CD4-positive, alpha-beta T cell treated with Interleukin-4 for 4 hours (primary cell): ENCODE measurements at regions not wholly inside any gene's neighbourhood (a gene's known extent, or its start where the extent isn't known, plus 50 kb on each side); places are given as distances from the start of the nearest gene placed in this dataset.
A peak's percentile ranks its signal among the peaks of the same experiment; 100 is the strongest.

ENCODE experiments used
- DNase-seq: peaks from one replicate; pipeline ENCODE4 v3.0.0-alpha.2; 2020

DNA sequence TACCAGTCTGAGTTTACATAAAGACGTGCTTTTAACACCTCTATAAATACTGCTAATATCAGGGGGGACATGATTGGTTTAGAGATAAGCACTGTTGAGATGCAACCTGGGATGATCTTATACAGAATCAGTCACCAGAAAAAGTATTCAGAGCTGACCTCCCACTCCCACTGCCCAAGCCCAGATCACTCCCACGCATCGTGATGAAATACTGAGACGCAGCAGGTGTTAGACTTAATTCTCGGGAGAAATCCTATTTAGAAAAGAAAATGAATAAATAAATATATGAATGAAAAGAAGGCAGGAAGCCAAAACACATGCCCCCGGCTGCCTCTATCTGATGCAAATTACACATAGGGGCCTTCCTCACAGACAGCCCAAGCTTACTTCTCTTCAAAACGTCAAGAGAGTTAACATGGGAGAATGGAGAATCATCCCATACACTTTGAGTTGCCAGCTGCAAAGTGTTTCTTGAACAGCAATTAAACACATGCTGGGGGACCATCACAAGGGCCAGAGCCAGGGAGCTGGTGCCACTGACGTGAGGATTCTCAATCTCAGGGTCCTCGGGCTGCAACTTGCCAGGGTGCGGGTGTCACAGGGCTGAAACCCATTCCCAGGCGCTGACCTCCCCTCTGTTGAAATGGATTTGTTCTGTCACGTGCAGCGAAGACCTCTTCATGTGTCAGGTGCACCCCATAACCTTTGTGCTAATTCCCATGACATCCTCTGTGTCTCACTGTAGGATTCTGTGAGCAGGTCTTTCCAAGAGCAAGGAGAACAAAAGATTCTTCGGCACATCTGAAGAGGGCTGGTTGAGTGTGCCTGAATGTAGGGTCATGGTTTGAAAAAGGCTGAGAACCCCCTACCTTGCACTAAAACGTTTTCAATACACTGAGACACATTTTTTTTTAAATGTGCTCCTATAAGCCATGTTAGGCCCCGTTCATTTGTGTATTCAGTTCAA, 764.2 kb upstream of the ARRDC4 start:
- no peak for DNase-seq

DNA sequence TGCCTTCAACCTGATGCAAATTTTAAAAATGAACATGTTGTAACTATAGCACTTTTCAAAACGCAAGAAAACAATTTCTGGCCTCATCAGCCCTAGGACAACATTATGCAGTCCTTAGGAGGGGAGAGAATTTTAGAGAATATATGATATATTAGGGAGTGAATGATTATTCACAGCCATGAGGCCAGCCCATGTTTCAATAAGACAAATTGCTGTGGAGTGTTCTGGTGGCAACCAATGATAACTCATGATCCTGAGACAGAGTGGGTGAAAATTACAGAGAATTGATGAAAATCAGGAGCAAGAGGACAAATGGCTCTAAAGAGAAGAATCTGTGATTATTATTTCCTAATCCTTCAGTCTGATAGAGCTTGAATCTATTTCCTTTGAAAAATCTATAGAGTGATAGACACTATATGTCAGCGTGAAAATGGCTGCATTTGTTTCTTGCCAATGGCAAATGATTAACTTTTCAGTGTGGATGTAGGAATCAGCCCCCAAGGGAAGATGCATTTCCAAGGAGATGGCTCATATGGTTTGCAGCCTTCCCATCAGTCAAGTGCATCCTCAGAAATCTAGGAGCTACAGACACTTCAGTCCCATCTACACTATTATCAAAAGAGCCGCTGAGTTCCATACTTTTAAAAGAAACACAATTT, 761.0 kb upstream of the ARRDC4 start:
- no peak for DNase-seq

DNA sequence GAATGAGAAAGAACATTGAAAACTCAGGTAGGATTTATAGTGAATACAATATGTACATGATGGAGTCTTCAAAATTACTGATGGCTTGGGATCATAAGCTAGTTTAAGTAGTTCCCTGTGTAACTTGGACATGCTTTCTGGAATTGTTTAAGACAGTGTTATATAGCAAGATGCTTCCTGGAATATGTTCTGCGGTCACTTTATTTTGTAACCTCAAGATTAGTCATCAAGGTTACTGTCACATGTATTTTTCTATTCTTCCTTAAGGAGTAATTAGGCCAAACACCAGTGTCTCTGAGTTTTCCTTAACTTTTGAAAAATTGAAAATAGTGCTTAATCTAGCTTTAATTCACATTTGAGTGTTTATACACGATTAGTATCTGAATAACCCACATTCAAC, 760.3 kb upstream of the ARRDC4 start:
- no peak for DNase-seq

DNA sequence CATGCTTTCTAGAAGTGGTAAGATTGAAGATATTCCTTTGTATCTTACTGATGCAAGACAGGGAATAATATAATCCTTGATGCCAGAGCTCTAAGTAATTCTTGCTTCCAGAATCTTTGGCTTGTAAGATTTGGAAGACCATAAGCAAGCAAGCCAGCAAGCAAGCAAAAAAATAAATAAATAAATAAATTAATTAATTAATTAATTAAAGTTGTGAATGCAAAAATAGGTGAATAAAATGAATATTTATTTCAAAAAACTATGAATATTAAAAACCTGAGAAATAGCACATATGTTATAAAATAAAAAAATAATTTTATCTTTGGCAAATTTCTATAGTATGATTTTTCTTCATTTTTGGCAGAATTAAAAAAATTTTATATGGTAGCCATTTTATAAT, 750.2 kb upstream of the ARRDC4 start:
- DNase-seq: no peak

DNA sequence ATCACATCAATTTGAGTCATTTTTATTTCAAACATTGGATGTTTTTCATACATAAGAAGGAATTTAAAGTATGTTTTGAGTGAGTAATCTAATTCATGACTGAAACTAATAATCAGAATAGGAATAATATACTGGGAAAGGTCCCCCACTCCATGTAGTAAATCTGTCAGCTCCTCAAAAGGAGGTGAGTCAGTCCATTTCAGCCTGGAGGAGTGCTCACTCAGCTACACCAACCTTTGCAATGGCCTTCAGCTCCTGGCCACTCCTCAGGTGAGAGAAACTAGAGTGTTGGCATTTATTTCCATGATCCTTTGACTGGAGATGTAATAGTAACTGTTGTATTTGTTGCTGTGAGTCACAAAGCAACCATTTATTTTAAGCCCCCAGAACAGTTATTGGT, 744.9 kb upstream of the ARRDC4 start:
- DNase-seq: no peak

DNA sequence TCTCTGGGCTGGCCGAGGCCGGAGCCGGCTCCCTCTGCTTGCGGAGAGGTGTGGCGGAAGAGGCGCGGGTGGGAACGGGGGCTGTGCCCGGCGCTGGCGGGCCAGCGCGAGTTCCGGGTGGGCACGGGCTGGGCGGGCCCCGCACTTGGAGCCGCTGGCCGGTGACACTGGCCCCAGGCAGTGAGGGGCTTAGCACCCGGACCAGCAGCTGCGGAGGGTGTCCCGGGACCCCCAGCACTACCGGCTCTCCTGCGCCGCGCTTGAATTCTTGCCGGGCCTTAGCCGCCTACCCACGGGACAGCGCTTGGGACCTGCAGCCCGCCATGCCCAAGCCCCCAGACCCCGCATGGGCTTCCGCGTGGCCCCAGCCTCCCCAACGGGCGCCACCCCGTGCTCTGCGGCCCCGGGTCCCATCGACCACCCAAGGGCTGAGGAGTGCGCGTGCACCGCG, 736.3 kb upstream of the ARRDC4 start:
- DNase-seq: no peak

DNA sequence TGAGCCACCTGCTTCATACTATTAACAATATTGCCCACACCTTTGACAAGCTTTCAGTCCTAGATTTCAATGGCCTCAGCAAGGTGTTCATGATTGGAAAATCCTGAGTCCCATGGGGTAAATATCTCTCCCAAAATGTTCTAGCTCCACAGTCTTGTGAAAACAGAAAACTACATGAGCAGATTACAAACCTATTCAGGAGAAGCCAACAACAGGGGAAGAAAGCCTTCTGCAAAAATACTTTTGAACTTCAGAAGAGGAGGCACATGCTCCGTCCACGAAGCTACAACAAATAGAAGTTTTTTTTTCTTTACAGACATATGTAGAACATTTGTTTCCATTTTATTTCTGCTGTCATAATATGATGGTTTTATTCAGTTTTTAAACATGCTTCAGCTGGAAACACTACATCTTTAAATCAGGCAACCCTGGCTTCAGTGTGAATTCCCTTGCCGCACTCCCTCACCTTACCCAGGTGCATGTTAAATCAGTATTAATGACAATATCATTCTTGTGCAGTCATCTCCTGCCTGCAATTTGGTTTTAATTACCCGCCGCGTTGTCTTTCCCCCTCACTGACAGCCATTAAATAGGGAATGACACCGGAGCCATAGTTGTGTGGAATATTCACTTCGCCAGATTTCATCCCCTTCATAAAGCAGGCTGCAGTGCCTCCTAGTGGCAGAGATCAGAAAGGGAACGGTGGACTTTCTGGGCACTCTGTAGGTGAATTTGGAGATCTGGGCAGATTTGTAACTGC, 725.5 kb upstream of the ARRDC4 start:
- DNase-seq: peak; percentile 2

DNA sequence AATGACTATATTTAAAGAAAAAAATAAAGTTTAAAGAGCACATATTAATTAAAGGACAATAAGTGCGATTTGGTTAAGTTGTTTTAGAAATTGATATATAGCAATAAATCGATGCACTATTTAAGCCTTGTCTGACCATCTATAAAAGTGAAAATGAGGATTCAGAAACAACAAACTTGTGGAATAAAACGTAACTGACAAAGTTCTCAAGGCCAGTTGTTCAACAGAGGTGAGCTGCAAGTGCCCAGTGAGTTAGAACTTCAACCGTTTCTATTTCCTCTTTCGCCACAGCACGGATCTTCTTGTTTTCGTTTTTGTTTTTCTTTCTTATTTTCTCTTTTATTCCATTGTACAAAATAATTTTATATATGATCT, 724.9 kb upstream of the ARRDC4 start:
- DNase-seq: no peak

DNA sequence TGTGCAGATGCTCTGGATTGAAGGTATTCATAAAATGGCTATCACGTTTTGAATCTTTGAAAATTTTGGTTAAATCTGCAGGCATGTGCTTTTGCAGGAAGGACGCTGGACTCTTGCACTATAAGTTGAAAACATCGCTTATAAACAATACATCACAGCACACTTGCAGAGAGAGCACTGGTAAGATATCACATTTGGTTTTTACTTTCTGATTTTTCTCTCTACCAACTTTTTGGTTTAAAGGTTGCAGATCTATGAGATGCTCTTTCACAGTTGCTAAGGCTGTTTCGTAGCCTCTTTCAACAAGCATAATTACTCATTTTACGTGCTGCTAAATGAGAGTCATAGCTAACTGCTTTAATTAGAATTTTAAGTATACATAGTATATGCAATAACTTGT, 724.4 kb upstream of the ARRDC4 start:
- no peak for DNase-seq

DNA sequence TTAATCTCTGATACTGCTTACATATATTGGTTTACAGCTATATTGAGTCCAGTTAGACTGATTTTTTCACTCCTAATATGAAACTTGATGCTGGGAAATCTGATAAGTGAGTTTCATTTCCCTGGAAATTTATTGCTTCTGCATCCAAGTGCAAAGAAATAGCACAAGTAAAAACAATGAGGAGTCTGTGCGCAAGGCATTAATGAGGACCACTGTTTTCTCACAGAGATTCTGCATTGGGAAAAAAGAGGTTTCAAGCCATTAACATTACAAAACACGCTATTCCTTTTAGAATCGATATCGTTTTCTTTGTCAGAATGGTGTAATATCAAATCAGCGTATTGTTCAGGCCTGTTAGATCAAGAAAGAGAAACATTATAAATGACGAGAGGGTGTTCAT, 723.3 kb upstream of the ARRDC4 start:
- no peak for DNase-seq

DNA sequence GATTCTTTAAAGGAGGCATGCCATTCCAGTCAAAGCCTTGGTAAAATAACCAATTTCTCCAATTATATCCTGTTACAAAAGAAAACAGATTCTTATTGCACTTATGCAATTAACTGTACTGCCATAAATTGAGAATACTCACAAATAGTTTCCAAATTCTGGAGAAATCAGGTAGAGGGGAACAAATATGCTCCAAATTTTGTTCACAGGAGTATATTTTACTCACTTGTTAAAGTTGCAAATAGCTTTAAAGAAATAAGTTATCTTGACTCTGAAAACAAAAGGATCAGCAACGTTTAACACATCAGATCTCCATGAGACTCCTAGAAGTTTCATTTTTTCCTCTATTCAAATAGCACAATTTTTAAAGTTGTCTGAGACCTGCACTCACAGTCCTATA, 712.1 kb upstream of the ARRDC4 start:
- no peak for DNase-seq

DNA sequence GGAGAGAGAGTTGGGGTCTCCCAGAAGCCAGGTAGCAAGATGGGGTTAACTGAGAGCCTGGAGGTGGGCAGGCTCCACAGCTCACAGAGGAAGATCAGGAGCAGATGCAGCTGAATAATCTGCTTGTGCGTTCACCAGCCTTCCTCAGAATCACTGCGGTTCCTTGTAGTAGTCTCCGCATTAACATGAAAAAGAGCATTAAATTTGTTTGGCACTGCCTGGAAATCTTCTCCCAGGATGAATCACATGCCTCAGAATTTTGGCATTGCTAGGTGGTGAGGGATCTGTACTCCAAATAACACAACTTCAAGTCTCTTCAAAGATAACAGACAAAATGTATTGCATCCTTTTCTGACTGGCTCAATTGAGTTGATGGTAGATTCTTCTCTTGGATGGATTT, 700.6 kb upstream of the ARRDC4 start:
- DNase-seq: no peak

DNA sequence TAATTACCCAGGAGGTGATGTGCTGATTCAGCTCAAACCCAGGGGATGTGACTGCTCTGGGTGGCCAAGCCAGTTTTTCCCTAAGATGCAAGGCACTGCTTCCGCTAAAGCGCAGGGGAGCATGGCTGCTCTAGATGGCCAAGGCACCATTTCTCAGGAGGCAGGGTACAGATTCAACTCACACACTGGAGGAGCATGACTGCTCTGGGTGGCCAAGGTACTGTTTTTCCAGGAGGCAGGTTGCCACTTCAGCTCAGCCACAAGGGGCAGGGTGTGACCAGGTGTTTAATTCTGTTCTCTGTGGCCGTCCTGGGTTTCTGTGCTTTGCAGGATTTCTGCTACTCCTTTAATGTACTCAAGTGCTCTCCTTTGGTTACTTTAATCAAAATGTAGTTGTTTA, 659.3 kb upstream of the ARRDC4 start:
- DNase-seq: no peak

DNA sequence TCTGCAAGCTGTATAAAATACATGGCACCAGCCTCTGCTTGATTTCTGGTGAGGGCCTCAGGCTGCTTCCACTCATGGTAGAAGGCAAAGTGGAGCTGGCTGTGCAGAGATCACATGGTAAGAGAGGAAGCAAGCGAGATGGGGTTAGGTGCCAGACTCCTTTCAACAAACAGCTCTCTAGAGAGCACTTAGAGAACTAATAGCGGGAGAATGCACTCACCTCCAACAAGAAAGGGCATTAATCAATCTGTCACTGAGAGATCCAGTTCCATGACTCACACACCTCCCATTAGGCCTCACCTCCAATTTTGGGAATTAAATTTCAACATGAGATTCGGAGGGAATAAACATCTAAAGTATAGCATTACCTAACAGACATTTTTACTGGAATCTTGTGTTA, 644.1 kb upstream of the ARRDC4 start:
- no peak for DNase-seq

DNA sequence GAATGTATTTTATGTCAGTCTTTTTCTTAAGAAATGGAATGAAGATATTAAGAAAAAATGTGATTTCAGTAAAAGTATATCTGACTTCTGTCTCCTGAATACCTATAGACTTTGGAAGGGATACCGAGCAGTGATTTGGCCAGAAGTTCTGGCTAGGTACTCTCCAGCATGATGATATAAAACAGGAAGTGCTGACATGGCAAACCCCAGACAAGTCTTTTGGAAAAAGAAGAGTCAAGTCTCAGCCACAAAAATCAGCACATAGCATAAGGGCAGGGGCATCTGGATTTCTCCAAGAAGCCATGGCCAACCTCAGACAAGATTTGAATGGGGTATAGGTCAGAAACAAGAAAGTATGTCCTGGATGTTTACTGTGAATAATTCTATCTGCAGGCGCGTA, 643.3 kb upstream of the ARRDC4 start:
- no peak for DNase-seq

DNA sequence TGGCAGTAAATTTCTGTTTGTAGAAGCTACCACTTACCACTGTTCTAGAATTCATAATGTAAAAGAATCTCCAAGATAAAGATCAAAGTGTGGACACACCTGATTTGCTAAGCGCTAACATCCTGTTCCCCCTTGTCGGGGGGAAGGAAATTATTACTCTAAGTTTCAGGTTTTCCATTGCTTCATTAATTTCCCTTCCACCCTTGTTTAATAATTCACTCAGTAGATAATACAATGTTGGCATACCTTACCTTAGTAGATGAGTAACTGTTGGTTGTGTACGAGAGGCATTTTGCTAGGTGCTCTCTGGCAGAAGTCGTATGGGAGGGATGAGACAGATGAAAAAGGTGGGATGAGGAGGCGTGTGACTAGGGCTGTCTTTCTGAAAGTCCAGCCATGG, 641.2 kb upstream of the ARRDC4 start:
- no peak for DNase-seq

DNA sequence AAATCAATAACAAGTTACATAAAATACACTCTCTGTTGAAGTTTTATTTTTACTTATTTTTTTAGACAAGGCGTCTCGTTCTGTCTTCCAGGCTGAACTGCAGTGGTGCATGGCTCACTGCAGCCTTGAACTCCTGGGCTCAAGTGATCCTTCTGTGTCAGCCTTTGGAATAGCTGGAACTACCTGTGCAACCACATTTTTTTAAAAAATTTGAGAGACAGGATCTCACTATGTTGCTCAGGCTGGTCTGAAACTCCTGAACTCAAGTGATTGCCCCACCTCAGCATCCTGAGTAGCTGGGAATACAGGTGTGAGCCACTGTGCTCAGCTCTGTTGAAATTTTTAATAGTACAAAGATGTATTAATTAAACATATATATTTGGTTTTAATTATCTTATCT, 614.3 kb upstream of the ARRDC4 start:
- DNase-seq: no peak

DNA sequence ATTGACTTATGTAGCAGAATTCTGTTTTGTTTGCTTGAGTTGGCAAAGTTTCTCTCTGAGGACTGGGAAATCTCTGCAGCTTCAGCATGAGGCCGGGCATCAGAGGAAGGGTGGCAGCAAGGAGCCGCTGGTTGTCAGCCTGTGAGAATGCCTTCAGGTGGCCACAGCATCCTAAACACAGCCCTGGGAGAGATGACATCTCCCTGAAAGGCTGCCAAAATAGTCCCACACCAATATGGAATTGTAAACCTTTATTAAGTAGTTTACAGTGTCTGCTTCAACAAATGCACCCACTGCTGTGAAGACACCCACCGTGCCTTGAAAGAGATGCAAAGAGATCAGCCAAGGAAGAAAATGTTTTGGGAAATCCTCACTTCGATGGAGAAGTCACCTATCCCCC, 609.7 kb upstream of the ARRDC4 start:
- DNase-seq: no peak

DNA sequence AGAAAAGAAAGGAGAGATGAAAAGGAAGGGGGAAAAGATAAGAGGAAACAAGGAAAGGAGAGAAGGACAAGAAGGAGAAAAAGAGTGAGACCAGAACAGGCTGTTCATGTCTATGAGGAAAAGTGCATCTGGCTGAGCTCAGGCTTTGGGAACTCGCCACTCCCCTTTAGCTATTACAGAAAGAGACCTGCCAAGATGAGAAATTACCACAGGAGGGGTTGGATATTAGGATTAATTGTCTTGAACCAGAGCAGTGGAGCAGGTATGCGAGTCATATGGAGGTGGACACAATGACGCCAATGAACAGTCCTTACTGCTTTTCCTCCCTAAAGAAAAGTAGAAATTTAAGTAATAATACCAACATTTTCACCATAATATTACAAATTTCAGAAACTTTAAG, 577.0 kb upstream of the ARRDC4 start:
- no peak for DNase-seq

DNA sequence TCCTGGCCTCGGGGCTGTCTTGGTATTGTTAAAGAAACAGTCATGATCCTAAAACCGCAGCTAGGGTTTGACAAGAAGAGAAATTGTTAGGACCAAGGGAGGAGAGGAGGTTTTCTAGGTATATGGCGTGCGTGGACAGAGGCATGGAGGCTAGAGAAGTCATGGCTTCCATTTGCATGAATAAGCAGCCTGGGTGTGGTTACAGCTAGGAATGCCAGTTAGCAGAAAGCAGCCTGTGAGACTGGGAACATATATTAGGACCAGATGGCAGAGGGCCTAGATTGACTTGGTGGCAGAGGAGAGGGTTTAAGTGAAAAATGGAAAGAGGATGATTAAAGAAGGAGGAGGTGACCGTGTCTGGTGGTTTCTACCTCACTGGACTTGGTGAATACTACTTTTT, 573.6 kb upstream of the ARRDC4 start:
- no peak for DNase-seq

DNA sequence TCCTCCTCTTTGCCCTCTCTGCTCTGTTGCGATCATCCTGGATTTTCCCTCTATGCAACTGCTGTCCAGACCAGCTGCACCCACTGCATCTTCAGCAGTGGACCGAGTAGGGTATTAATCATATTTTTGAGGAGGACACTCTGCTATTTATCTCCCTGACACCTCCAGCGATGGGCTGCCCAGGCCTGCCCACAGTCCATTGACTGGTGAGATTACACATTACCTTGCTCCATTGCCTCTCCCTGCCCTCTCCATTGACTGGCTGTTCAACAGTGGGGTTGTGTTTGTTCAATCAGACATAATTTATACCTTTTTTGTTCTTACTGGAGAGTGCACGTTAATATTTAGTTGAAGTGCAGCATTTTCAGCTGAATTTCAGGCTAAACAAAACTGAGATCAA, 559.3 kb upstream of the ARRDC4 start:
- DNase-seq: no peak

DNA sequence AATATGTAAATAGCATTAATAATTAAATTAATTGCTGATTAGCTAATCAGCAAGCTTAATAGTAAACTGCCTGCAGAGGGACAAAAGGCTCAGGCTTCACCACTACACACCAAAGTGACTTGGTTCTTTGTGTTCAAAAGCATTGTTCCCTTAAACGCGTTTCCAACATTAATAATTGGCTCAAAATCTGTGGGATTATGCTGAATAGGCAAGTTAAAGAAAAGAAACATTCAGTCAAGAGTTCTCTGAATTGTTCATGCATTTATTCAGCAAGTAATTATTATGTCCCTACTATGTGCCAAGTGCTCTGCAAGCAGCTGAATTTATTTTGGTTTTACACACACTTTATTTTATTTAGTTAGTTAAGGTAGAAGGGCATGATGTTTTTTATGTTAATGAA, 558.5 kb upstream of the ARRDC4 start:
- no peak for DNase-seq

DNA sequence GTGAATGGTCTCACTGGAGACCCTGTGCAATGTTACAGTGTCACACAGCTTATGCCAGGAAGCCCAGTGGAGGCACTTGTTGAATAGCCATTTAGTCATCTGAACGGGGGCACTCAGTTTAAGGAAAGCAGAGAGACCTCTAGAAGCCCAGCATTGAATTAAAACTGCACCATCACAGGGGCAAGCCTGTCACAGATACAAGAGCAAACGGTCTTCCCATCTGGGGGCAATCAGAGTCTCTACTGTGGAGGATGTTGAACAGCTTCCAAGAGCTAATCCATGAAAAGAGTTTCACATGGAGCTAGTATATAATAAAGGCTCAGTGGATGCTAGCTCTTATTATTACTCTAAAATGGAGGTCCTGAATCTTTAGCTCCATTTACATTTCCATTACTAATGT, 553.7 kb upstream of the ARRDC4 start:
- DNase-seq: no peak
